Psoas muscle (tissue), 7 donors: ENCODE measurements at regions not wholly inside any gene's neighbourhood (a gene's known extent, or its start where the extent isn't known, plus 50 kb on each side); places are given as distances from the start of the nearest gene placed in this dataset.

Experiments used
- ATAC-seq, 4 donors: fragments of 200-7000 bp; cut with Tn5 transposase; one replicate each; pipeline ENCODE4 v1.9.1; 2020; ENCODE audit warnings: moderate library complexity in 3 of 4, mild to moderate bottlenecking in 2 of 4
- DNase-seq, 2 donors: peaks; one replicate each; pipeline ENCODE4 v3.0.0-alpha.2; 2020
- H3K27ac ChIP-seq: fragments of 200-600 bp; one replicate; pipeline ENCODE4 v1.8.0; 2022
- H3K27me3 ChIP-seq, 3 donors: fragments of 200-600 bp in 1 of 3; one replicate each; pipeline versions ENCODE4 v1.6.1 to v1.8.0; 2013 to 2022; ENCODE audit warnings: low read length in 2 of 3, mild to moderate bottlenecking in 2 of 3, moderate library complexity in 1 of 3; ENCODE audit not compliant: insufficient read depth in 3 of 3
- H3K36me3 ChIP-seq, 2 donors: fragments of 200-600 bp in 1 of 2; one replicate each; pipeline versions ENCODE4 v1.6.1 to v1.8.0; 2013 to 2022; ENCODE audit warnings: low read depth in 1 of 2, mild to moderate bottlenecking in 1 of 2, moderate library complexity in 1 of 2; ENCODE audit not compliant: insufficient read depth in 1 of 2
- H3K4me1 ChIP-seq: fragments of 200-600 bp; one replicate; pipeline ENCODE4 v1.8.0; 2022
- H3K4me3 ChIP-seq: fragments of 200-600 bp; one replicate; pipeline ENCODE4 v1.8.0; 2022; ENCODE audit warnings: mild to moderate bottlenecking
- H3K9me3 ChIP-seq: fragments of 200-600 bp; one replicate; pipeline ENCODE4 v1.8.0; 2022
- CTCF ChIP-seq: fragments of 200-600 bp; IDR thresholded peaks from one replicate; pipeline ENCODE4 v1.8.0; 2022; ENCODE audit warnings: antibody characterized with exemption
- WGBS, 3 donors: extraction: QIAGEN DNeasy Blood & Tissue Kit; methylation state at CpG; one replicate each; pipeline versions ENCODE4 v1.1.6 to v1.1.7; 2013; 5-methylcytosine and 5-hydroxymethylcytosine counted together
- intact Hi-C, 2 donors: fragments of 100-400 bp; cut with DNase I; formaldehyde crosslinking; loops; one replicate each; pipeline versions ENCODE4 v1.11.0 to v1.14.2; 2022
- donor health status: healthy with polysubstance abuse.
- donor health status: DM: no; HTN: no; CAD: no; lungs with moderate emphysema.
- donor health status: Bipolar disorder and iron deficiency.
- donor health status: healthy.
- donor health status: DM: yes; HTN: yes; CAD: no.
- donor health status: DM: no; HTN: no; CAD: no.
- donor health status: DM: yes; HTN: yes; CAD: no.

- intact Hi-C loops = no loop called here
- 94 to 100% (median 95%) methylated on average over 1 of the region's 1 CpG for WGBS, 3 donors
- ATAC-seq (no peak), DNase-seq (no peak)
- H3K36me3 ChIP-seq = no peaks in the 10 kb centered on the region
- H3K4me3 ChIP-seq = no peak overlapping the region
- no peaks in the 10 kb centered on the region for H3K4me1 ChIP-seq
- no peaks in the 10 kb centered on the region for H3K9me3 ChIP-seq
- TF ChIP-seq CTCF = no peak
- H3K27me3 ChIP-seq = peaks cover 0 to 13% (median 5%) of the 10 kb centered on the region in 3 donors
- no peak overlapping the region for H3K27ac ChIP-seq
Measured at GRCh38 chr12:127148318-127148717, 1118.7 kb upstream of the TMEM132C start.

GRCh38 chr12:127149226-127149964 lies 1117.6 kb upstream of the TMEM132C start:
- no peaks in the 10 kb centered on the region for H3K9me3 ChIP-seq
- intact Hi-C loops = no loop called here
- no peaks in the 10 kb centered on the region for H3K36me3 ChIP-seq
- no peak for ATAC-seq
- H3K4me3 ChIP-seq = no peak overlapping the region
- peaks cover 0 to 13% (median 5%) of the 10 kb centered on the region in 3 donors for H3K27me3 ChIP-seq
- TF ChIP-seq CTCF = no peak
- WGBS, 3 donors = 68 to 77% (median 68%) methylated on average over 2 of the region's 2 CpGs
- H3K27ac ChIP-seq = no peak overlapping the region
- DNase-seq = no peak
- no peaks in the 10 kb centered on the region for H3K4me1 ChIP-seq

GRCh38 chr12:127150028-127150427 lies 1116.9 kb upstream of the TMEM132C start:
- DNase-seq (no peak), ATAC-seq (no peak)
- Histone ChIP-seq H3K4me3 (no peak overlapping the region), H3K27ac (no peak overlapping the region), H3K4me1 (no peaks in the 10 kb centered on the region), H3K36me3 (no peaks in the 10 kb centered on the region), H3K9me3 (no peaks in the 10 kb centered on the region), H3K27me3 (peaks cover 0 to 13% (median 5%) of the 10 kb centered on the region in 3 donors)
- TF ChIP-seq CTCF = no peak
- WGBS, 3 donors = 30 to 51% (median 42%) methylated on average over 3 of the region's 3 CpGs
- intact Hi-C loops = no loop called here

- H3K9me3 ChIP-seq = no peaks in the 10 kb centered on the region
- intact Hi-C loops = no loop called here
- no peaks in the 10 kb centered on the region for H3K36me3 ChIP-seq
- no peak for TF ChIP-seq CTCF
- no peaks in the 10 kb centered on the region for H3K4me1 ChIP-seq
- DNase-seq (no peak), ATAC-seq (no peak)
- 42 to 67% (median 43%) methylated on average over 4 of the region's 4 CpGs for WGBS, 3 donors
- H3K4me3 ChIP-seq = no peak overlapping the region
- no peak overlapping the region for H3K27ac ChIP-seq
- H3K27me3 ChIP-seq = peaks cover 0 to 13% (median 5%) of the 10 kb centered on the region in 3 donors
Measured at GRCh38 chr12:127150479-127150878, 1116.5 kb upstream of the TMEM132C start.

- Histone ChIP-seq H3K4me1 (no peaks in the 10 kb centered on the region), H3K4me3 (no peak overlapping the region), H3K9me3 (no peaks in the 10 kb centered on the region), H3K27ac (no peak overlapping the region), H3K27me3 (peaks cover 0 to 8% (median 5%) of the 10 kb centered on the region in 3 donors), H3K36me3 (no peaks in the 10 kb centered on the region)
- no peak for ATAC-seq
- TF ChIP-seq CTCF = no peak
- intact Hi-C loops = no loop called here
- DNase-seq = no peak
- 48 to 62% (median 60%) methylated on average over 4 of the region's 4 CpGs for WGBS, 3 donors
Measured at GRCh38 chr12:127150956-127151355, 1116.0 kb upstream of the TMEM132C start.
